CD14-positive monocyte (primary cell): ENCODE measurements at regions not wholly inside any gene's neighbourhood (a gene's known extent, or its start where the extent isn't known, plus 50 kb on each side); places are given as distances from the start of the nearest gene placed in this dataset.

Experiments
- DNase-seq, 3 donors: peaks; one replicate each; pipeline ENCODE4 v3.0.0-alpha.2; 2011 to 2022
- H2AFZ ChIP-seq: 2 replicates; pipeline ENCODE4 v1.6.0; 2012; ENCODE audit warnings: mild to moderate bottlenecking, low read depth, low read length, inconsistent platforms; ENCODE audit not compliant: insufficient read depth, poor library complexity, severe bottlenecking
- H3K27ac ChIP-seq, 2 donors: 1 replicate in 1 of 2; 2 replicates in 1 of 2; pipeline ENCODE4 v1.5.1; 2012 to 2013; ENCODE audit warnings: low read length in 2 of 2, control low read depth in 1 of 2, inconsistent platforms in 1 of 2, low read depth in 1 of 2, mild to moderate bottlenecking in 1 of 2
- H3K27me3 ChIP-seq, 2 donors: one replicate each; pipeline versions ENCODE4 v1.6.0 to v1.6.1; 2011 to 2013; ENCODE audit warnings: low read length in 2 of 2; ENCODE audit not compliant: control insufficient read depth in 2 of 2, insufficient read depth in 2 of 2
- H3K36me3 ChIP-seq, 2 donors: replicated peaks in 1 of 2; 1 replicate in 1 of 2; 2 replicates in 1 of 2; pipeline versions ENCODE4 v1.5.1 to v1.6.1; 2012 to 2013; ENCODE audit warnings: low read length in 2 of 2, control low read depth in 1 of 2, inconsistent platforms in 1 of 2, mild to moderate bottlenecking in 1 of 2; ENCODE audit not compliant: insufficient read depth in 2 of 2, control insufficient read depth in 1 of 2
- H3K4me1 ChIP-seq, 2 donors: 1 replicate in 1 of 2; 2 replicates in 1 of 2; pipeline versions ENCODE4 v1.5.1 to v1.6.1; 2012 to 2013; ENCODE audit warnings: low read length in 2 of 2, control low read depth in 1 of 2, inconsistent platforms in 1 of 2, mild to moderate bottlenecking in 1 of 2, moderate library complexity in 1 of 2; ENCODE audit not compliant: insufficient read depth in 2 of 2, control insufficient read depth in 1 of 2
- H3K4me2 ChIP-seq: replicated peaks from 2 replicates; pipeline ENCODE3; 2012; ENCODE audit warnings: low read length, moderate library complexity, mild to moderate bottlenecking; ENCODE audit not compliant: poor library complexity, severe bottlenecking; ENCODE audit errors: extremely low read depth
- H3K4me3 ChIP-seq, 3 experiments: fragments of 200-600 bp in 1 of 3; sonication (generic) in 1 of 3; replicated peaks in 1 of 3; 1 replicate in 2 of 3; 2 replicates in 1 of 3; pipeline ENCODE4 v1.5.1; 2011 to 2013; ENCODE audit warnings: low read length in 3 of 3, mild to moderate bottlenecking in 3 of 3, control low read depth in 2 of 3, low read depth in 2 of 3, inconsistent platforms in 1 of 3, moderate library complexity in 1 of 3
- H3K79me2 ChIP-seq: 2 replicates; pipeline ENCODE4 v1.6.0; 2012; ENCODE audit warnings: mild to moderate bottlenecking, control low read depth, inconsistent platforms, low read length, moderate library complexity; ENCODE audit not compliant: insufficient read depth
- H3K9ac ChIP-seq: 2 replicates; pipeline ENCODE4 v1.6.0; 2017; ENCODE audit warnings: low read length, mild to moderate bottlenecking; ENCODE audit not compliant: insufficient read depth, poor library complexity, severe bottlenecking
- H3K9me3 ChIP-seq, 2 donors: replicated peaks in 1 of 2; 1 replicate in 1 of 2; 2 replicates in 1 of 2; pipeline versions ENCODE4 v1.5.1 to v1.6.1; 2012 to 2013; ENCODE audit warnings: low read length in 2 of 2, control low read depth in 1 of 2; ENCODE audit not compliant: control insufficient read depth in 1 of 2, insufficient read depth in 1 of 2
- H4K20me1 ChIP-seq: 2 replicates; pipeline ENCODE4 v1.6.0; 2012; ENCODE audit warnings: mild to moderate bottlenecking, low read length, control low read depth, moderate library complexity; ENCODE audit not compliant: insufficient read depth
- H3K27ac Mint-ChIP-seq, 7 donors: one replicate each; pipeline ENCODE4 v1.8.0; 2020; ENCODE audit warnings: mild to moderate bottlenecking in 7 of 7, mixed read lengths in 7 of 7, moderate library complexity in 6 of 7, inconsistent platforms in 2 of 7
- H3K27me3 Mint-ChIP-seq, 3 donors: one replicate each; pipeline ENCODE4 v1.8.0; 2021 to 2022; ENCODE audit warnings: low read depth in 3 of 3, mild to moderate bottlenecking in 3 of 3, mixed read lengths in 3 of 3, moderate library complexity in 3 of 3, inconsistent platforms in 1 of 3
- H3K36me3 Mint-ChIP-seq, 2 donors: one replicate each; pipeline ENCODE4 v1.8.0; 2020; ENCODE audit warnings: mixed read lengths in 2 of 2, inconsistent platforms in 1 of 2, mild to moderate bottlenecking in 1 of 2
- H3K4me1 Mint-ChIP-seq: one replicate; pipeline ENCODE4 v1.8.0; 2020; ENCODE audit warnings: mild to moderate bottlenecking, mixed read lengths
- H3K4me3 Mint-ChIP-seq, 2 donors: one replicate each; pipeline ENCODE4 v1.8.0; 2020; ENCODE audit warnings: mild to moderate bottlenecking in 2 of 2, mixed read lengths in 2 of 2, moderate library complexity in 1 of 2
- H3K9me3 Mint-ChIP-seq, 7 donors: one replicate each; pipeline ENCODE4 v1.8.0; 2020 to 2022; ENCODE audit warnings: mixed read lengths in 7 of 7, mild to moderate bottlenecking in 6 of 7, moderate library complexity in 6 of 7, inconsistent platforms in 2 of 7
- WGBS: methylation state at CpG from one replicate; pipeline ENCODE4 v1.1.5; 2013; ENCODE audit warnings: missing lambda C conversion rate; ENCODE audit not compliant: insufficient coverage; 5-methylcytosine and 5-hydroxymethylcytosine counted together
- intact Hi-C, 2 donors: fragments of 100-400 bp; cut with micrococcal nuclease; formaldehyde crosslinking; loops; one replicate each; pipeline versions ENCODE4 v1.15.0 to v1.15.1; 2023
- TF ChIP-seq, protein P1 (sequence below): fragments of 200-600 bp; IDR thresholded peaks from one replicate; pipeline ENCODE4 v1.8.0; 2022; ENCODE audit warnings: antibody characterized with exemption, mild to moderate bottlenecking

DNA sequence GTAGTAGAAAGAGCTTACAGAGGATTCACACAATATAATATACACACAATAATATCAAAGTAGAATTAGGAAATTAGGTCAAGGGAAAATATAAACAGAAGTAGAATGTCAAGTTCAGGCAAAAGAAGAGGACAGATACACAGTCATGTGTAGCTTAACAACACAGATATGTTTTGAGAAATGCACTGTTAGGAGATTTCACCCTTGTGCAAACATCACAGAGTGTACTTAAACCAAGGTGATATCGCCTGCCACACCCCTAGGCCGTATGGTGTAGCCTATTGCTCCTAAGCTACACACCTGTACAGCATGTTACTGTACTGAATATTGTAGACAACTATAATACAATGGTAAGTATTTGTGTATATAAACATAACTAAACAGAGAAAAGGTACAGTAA lies 110.0 kb upstream of the EDNRA start:
- Histone ChIP-seq H3K4me2 (no peak overlapping the region), H3K27ac (no peak overlapping the region), H4K20me1 (no peaks in the 10 kb centered on the region), H3K4me1 (no peaks in the 10 kb centered on the region), H2AFZ (no peak overlapping the region), H3K27me3 (no peaks in the 10 kb centered on the region), H3K4me3 (no peak overlapping the region), H3K36me3 (no peaks in the 10 kb centered on the region), H3K9me3 (peaks cover 0 to 2% of the 10 kb centered on the region in 2 donors), H3K79me2 (no peaks in the 10 kb centered on the region), H3K9ac (no peak overlapping the region)
- Mint-ChIP-seq H3K4me3 (no peak overlapping the region), H3K27ac (no peak overlapping the region), H3K27me3 (peaks cover 0 to 1% (median 0%) of the 10 kb centered on the region in 3 donors), H3K9me3 (peaks cover 0 to 6% (median 4%) of the 10 kb centered on the region in 7 donors), H3K4me1 (no peaks in the 10 kb centered on the region), H3K36me3 (no peaks in the 10 kb centered on the region)
- intact Hi-C loops = no loop called here
- TF ChIP-seq, protein P1, sequence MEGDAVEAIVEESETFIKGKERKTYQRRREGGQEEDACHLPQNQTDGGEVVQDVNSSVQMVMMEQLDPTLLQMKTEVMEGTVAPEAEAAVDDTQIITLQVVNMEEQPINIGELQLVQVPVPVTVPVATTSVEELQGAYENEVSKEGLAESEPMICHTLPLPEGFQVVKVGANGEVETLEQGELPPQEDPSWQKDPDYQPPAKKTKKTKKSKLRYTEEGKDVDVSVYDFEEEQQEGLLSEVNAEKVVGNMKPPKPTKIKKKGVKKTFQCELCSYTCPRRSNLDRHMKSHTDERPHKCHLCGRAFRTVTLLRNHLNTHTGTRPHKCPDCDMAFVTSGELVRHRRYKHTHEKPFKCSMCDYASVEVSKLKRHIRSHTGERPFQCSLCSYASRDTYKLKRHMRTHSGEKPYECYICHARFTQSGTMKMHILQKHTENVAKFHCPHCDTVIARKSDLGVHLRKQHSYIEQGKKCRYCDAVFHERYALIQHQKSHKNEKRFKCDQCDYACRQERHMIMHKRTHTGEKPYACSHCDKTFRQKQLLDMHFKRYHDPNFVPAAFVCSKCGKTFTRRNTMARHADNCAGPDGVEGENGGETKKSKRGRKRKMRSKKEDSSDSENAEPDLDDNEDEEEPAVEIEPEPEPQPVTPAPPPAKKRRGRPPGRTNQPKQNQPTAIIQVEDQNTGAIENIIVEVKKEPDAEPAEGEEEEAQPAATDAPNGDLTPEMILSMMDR = no peak
- no peak for DNase-seq
- WGBS = no CpG with 5 or more reads among the region's 2 CpGs

DNA sequence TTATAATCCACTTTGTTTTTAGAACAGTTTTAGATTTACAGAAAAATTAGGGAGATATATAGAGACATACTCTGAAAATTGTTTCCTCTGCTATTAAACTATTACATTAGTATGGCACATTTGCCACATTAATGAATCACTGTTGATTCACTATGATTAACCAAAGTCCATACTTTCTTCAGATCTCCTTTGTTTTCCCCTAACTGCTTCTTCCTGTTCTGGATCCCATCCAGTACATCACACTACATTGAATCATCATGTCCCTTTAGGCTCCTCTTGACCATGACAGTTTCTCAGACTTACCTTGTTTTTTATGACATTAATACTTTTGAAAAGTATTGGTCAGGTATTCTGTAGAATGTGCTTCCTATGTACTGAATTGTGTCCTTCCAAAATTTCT lies 109.2 kb upstream of the EDNRA start:
- Histone ChIP-seq H3K79me2 (no peaks in the 10 kb centered on the region), H3K4me1 (no peaks in the 10 kb centered on the region), H3K27ac (no peak overlapping the region), H3K27me3 (no peaks in the 10 kb centered on the region), H2AFZ (no peak overlapping the region), H3K9ac (no peak overlapping the region), H3K4me3 (no peak overlapping the region), H4K20me1 (no peaks in the 10 kb centered on the region), H3K36me3 (no peaks in the 10 kb centered on the region), H3K9me3 (peaks cover 0 to 2% of the 10 kb centered on the region in 2 donors), H3K4me2 (no peak overlapping the region)
- Mint-ChIP-seq H3K27ac (no peak overlapping the region), H3K9me3 (peaks cover 0 to 6% (median 3%) of the 10 kb centered on the region in 7 donors), H3K27me3 (peaks cover 0 to 1% (median 0%) of the 10 kb centered on the region in 3 donors), H3K4me1 (no peaks in the 10 kb centered on the region), H3K4me3 (no peak overlapping the region), H3K36me3 (no peaks in the 10 kb centered on the region)
- DNase-seq = no peak
- TF ChIP-seq, protein P1 = no peak
- intact Hi-C loops = no loop called here
